ENCODE measurements at regions not wholly inside any gene's neighbourhood (a gene's known extent, or its start where the extent isn't known, plus 50 kb on each side); places are given as distances from the start of the nearest gene placed in this dataset.

DNA sequence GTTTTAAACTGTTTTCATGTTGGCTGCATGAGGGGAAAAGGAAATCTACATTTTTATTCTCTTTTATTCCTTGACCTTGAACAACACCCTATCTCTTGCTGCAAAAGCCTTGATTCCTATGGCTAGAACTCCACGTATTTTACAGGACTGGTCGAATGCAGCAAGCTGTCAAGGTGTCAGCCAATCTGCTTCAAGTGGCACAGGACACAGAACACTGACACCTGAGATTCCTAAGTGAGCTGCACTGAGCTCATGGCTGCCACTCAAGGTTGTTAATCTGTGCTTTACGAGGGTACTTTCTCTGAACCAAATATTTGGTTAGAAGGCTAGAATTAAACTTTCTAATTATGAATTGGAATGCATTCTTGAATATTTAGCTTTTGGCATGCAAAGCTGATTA is 349.7 kb upstream of the COBL start:
- H3K4me3 ChIP-seq, result no peak overlapping the region
- TF ChIP-seq POLR2AphosphoS5 (IDR thresholded peaks at IDR 0.05), result no peak
- TF ChIP-seq, protein P1, sequence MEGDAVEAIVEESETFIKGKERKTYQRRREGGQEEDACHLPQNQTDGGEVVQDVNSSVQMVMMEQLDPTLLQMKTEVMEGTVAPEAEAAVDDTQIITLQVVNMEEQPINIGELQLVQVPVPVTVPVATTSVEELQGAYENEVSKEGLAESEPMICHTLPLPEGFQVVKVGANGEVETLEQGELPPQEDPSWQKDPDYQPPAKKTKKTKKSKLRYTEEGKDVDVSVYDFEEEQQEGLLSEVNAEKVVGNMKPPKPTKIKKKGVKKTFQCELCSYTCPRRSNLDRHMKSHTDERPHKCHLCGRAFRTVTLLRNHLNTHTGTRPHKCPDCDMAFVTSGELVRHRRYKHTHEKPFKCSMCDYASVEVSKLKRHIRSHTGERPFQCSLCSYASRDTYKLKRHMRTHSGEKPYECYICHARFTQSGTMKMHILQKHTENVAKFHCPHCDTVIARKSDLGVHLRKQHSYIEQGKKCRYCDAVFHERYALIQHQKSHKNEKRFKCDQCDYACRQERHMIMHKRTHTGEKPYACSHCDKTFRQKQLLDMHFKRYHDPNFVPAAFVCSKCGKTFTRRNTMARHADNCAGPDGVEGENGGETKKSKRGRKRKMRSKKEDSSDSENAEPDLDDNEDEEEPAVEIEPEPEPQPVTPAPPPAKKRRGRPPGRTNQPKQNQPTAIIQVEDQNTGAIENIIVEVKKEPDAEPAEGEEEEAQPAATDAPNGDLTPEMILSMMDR (IDR thresholded peaks at IDR 0.05), result no peak
- TF ChIP-seq POLR2A (IDR thresholded peaks at IDR 0.05), result no peak
- no peaks in the 10 kb centered on the region for H3K9me3 ChIP-seq
- no peaks in the 10 kb centered on the region for H3K4me1 ChIP-seq
- H3K36me3 ChIP-seq, result no peaks in the 10 kb centered on the region
- no peak for DNase-seq (ENCODE audit: low spot score in 2 of 2)
- no peak overlapping the region for H3K27ac ChIP-seq
- no peaks in the 10 kb centered on the region for H3K27me3 ChIP-seq
- intact Hi-C loops (cut with DNase I; ENCODE audit: low total_unique reads), result no loop called here

- no peak overlapping the region for H3K4me3 ChIP-seq
- intact Hi-C loops (cut with DNase I; ENCODE audit: low total_unique reads), result no loop called here
- no peak overlapping the region for H3K27ac ChIP-seq
- DNase-seq (ENCODE audit: low spot score in 2 of 2), result no peak
- H3K4me1 ChIP-seq, result no peaks in the 10 kb centered on the region
- H3K9me3 ChIP-seq, result no peaks in the 10 kb centered on the region
- H3K36me3 ChIP-seq, result no peaks in the 10 kb centered on the region
- no peaks in the 10 kb centered on the region for H3K27me3 ChIP-seq
- TF ChIP-seq, protein P1 (IDR thresholded peaks at IDR 0.05), result no peak
- TF ChIP-seq POLR2A (IDR thresholded peaks at IDR 0.05), result no peak
- TF ChIP-seq POLR2AphosphoS5 (IDR thresholded peaks at IDR 0.05), result no peak
These were observed 348.6 kb upstream of the COBL start for GRCh38 chr7:51665045-51665780.

- Histone ChIP-seq H3K9me3 (no peaks in the 10 kb centered on the region), H3K36me3 (no peaks in the 10 kb centered on the region), H3K4me3 (no peak overlapping the region), H3K27me3 (no peaks in the 10 kb centered on the region), H3K4me1 (no peaks in the 10 kb centered on the region), H3K27ac (no peak overlapping the region)
- no peak for DNase-seq (ENCODE audit: low spot score in 2 of 2)
- TF ChIP-seq, protein P1 (IDR thresholded peaks at IDR 0.05), result no peak
- TF ChIP-seq POLR2AphosphoS5 (IDR thresholded peaks at IDR 0.05) (no peak), POLR2A (IDR thresholded peaks at IDR 0.05) (no peak)
- intact Hi-C loops (cut with DNase I; ENCODE audit: low total_unique reads), result no loop called here
These were observed 343.9 kb upstream of the COBL start for GRCh38 chr7:51660516-51660915.

DNA sequence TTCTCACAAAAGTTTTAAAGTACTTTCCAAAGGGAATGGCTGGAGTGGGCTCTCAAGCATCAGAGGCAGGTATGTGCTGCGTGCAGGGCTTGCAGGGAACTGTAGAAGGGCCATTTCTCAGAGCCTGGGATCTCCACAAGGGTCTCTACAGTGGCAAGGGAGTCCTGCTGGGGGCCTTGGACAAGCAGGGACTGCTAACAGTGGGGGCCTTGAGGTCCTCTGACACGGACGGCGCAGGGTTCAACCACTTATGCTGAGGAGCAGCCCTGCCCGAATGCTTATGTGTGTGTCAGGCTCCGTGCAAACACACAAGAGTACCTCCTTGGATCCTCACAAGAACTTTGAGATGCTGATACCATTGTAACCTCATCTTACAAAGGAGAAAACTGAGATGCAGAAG is 342.1 kb upstream of the COBL start:
- TF ChIP-seq, protein P1 (IDR thresholded peaks at IDR 0.05), result no peak
- no peak for TF ChIP-seq POLR2AphosphoS5 (IDR thresholded peaks at IDR 0.05)
- no peak for TF ChIP-seq POLR2A (IDR thresholded peaks at IDR 0.05)
- Histone ChIP-seq H3K4me3 (no peak overlapping the region), H3K4me1 (no peaks in the 10 kb centered on the region), H3K27ac (no peak overlapping the region), H3K36me3 (no peaks in the 10 kb centered on the region), H3K27me3 (no peaks in the 10 kb centered on the region), H3K9me3 (no peaks in the 10 kb centered on the region)
- intact Hi-C loops (cut with DNase I; ENCODE audit: low total_unique reads), result no loop called here
- DNase-seq (ENCODE audit: low spot score in 2 of 2), result no peak

- no peaks in the 10 kb centered on the region for H3K4me1 ChIP-seq
- H3K27ac ChIP-seq, result no peak overlapping the region
- peak in 1 of 2 donors; percentile 84 for DNase-seq (ENCODE audit: low spot score in 2 of 2)
- H3K9me3 ChIP-seq, result no peaks in the 10 kb centered on the region
- no peak overlapping the region for H3K4me3 ChIP-seq
- no peak for TF ChIP-seq POLR2AphosphoS5 (IDR thresholded peaks at IDR 0.05)
- TF ChIP-seq, protein P1 (IDR thresholded peaks at IDR 0.05), result no peak
- TF ChIP-seq POLR2A (IDR thresholded peaks at IDR 0.05), result no peak
- intact Hi-C loops (cut with DNase I; ENCODE audit: low total_unique reads), result no loop called here
- no peaks in the 10 kb centered on the region for H3K36me3 ChIP-seq
- H3K27me3 ChIP-seq, result no peaks in the 10 kb centered on the region
These were observed 331.3 kb upstream of the COBL start for GRCh38 chr7:51647931-51648351.

All from breast epithelium (tissue), 4 donors.